ENCODE measurements at regions not wholly inside any gene's neighbourhood (a gene's known extent, or its start where the extent isn't known, plus 50 kb on each side); places are given as distances from the start of the nearest gene placed in this dataset.

GRCh38 chr21:15679630-15680029 is 50.2 kb upstream of the USP25 start:
- DNase-seq (ENCODE audit: insufficient read length, low spot score) = no peak
- TF ChIP-seq, protein P1, sequence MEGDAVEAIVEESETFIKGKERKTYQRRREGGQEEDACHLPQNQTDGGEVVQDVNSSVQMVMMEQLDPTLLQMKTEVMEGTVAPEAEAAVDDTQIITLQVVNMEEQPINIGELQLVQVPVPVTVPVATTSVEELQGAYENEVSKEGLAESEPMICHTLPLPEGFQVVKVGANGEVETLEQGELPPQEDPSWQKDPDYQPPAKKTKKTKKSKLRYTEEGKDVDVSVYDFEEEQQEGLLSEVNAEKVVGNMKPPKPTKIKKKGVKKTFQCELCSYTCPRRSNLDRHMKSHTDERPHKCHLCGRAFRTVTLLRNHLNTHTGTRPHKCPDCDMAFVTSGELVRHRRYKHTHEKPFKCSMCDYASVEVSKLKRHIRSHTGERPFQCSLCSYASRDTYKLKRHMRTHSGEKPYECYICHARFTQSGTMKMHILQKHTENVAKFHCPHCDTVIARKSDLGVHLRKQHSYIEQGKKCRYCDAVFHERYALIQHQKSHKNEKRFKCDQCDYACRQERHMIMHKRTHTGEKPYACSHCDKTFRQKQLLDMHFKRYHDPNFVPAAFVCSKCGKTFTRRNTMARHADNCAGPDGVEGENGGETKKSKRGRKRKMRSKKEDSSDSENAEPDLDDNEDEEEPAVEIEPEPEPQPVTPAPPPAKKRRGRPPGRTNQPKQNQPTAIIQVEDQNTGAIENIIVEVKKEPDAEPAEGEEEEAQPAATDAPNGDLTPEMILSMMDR (IDR thresholded peaks at IDR 0.05; ENCODE audit: insufficient read depth, missing control alignments) = no peak
- FAIRE-seq = no peak

Data from D721Med (cell line).